HS-27A (cell line): ENCODE measurements at regions not wholly inside any gene's neighbourhood (a gene's known extent, or its start where the extent isn't known, plus 50 kb on each side); places are given as distances from the start of the nearest gene placed in this dataset.
"Not testable (repeated sequence)": the region's sequence is repeated elsewhere in the genome, so short reads cannot be mapped to it uniquely, and the experiment has no call there.

Source experiments
- DNase-seq: peaks from one replicate; pipeline ENCODE4 v3.0.0-alpha.2; 2012; ENCODE audit warnings: low read depth, missing footprints

DNA sequence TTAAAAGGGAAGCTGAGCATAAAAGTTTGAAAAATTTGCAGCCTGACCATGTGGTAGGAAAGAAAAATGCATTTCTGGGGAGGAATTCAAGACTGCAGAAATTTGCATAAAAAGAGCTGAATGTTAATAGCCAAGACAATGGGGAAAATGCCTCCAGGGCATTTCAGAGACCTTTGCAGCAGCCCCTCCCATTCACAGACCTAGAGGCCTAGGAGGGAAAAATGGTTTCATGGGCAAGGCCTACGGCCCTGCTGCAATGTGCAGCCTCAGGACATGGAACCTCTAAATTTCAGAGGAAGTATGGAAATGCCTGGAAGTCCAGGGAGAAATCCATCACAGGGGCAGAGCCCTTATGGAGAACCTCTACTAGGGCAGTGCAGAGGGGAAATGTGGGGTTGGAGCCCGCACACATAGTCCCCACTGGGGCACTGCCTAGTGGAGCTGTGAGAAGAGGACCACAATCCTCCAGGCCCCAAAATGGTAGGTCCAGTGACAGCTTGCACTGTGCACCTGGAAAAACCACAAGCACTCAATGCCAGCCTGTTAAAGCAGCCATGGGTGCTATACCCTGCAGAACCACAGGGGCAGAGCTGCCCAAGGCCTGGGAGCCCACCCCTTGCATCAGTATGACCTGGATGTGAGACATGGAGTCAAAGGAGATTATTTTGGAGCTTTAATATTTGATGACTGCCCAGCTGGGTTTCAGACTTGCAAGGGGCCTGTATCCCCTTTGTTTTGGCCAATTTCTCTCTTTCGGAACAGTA, 243.8 kb downstream of the DNAJB9 start:
- DNase-seq: no peak

DNA sequence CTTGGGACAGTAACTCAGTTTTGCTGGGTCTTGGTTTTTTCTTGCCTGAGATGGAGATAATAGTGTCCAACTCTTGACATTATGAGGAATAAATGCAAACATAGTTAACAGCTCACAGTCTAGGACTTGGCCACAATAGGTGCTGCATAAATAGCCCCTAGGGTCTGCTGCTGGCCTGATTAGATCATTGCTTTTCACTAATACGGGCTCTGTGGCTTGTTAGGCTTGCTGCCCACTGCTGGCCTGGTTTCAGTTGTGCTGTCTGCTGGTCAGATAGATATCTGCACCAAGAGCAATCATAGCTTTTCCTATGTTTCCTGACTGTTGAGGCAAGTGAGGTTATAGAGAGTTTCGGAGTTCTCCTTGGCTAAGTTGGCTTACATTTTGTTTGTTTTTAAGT, 246.1 kb downstream of the DNAJB9 start:
- no peak for DNase-seq

DNA sequence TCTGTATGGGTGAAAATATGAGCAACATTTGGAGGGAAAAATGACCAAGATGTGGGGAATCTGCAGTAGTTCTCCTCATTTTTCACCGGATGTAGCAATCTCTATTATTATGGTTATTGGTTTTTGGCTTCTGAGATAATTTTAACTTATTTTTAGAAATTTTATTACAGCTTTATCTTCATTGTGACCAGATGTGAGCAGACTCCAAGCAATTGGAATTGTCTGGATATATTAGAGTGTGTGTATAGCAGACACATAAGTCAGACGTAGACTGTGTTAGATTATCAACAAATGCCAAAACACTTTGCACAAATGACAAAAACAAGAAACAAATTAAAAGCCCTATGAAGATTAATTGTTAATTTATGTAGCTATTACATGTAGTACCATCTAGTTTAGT, 249.1 kb downstream of the DNAJB9 start:
- DNase-seq: no peak

DNA sequence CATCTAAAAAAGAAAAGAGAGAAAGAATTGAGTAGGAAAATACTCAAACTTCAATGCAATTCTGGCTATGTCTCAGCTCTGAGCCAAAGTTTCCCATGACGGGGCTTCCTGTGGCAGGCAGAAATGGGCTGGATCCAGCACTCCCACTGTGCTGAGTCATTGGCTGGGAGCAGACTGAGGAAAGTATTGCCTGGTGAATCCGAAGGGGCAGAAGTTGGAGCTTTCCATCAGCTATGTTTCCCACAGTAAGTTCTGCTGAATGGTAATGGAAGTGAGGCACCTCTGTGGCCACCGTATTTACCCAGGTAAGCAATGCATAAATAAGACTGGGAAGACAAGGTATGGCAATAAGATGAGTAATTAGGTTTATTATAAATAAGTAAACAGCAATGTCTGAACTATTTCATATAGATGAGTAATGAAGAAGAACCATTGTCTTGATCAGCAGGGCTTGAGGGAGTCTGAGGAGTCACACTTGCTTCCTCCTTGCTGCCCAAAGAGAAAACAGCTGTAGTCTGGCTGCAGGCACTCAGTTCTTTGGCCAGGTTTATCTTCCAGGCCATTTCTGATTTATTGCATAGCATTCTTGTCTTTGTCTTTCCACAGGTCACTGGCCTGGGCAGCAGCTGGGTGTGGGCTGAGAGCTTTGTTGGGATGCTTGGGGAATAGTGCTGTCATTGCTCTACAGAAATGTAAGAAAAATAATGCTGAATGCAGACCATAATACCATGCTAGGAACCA, 255.3 kb downstream of the DNAJB9 start:
- no peak for DNase-seq

DNA sequence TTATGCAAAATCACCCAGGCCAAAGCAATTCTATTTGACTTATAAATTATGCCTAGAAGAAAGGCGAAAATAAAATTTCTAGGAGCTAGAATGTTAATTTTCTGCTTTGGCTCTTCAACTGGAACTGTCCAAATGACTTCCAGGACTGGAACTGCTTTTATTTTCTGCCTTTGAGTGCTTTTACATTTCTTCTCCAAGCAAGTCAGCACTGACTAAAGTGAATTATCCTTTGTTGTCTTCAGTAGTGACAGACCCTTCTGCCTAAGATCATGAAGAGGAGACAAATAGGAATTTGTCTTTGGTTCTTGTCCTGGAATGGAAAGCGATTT, 255.9 kb downstream of the DNAJB9 start:
- DNase-seq: no peak

DNA sequence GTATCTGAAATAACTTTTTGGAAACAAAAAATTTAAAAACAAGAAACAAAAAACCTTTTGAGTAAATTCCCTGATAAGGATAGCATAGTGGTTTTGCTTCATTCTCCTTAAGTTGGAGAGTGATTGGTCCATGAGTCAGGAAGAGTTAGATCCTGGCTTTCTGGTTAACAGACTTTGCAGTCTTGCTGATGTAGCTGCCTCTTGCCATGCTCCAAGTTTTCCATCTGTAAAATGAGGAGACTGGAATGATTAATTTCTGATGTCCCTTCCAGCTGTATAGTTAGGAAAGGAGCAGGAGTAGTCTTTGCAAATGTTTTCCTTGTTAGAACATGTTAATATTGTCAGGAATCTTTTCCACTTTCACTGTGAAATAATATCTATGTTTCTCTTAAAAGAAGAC, 266.6 kb downstream of the DNAJB9 start:
- DNase-seq: no peak

DNA sequence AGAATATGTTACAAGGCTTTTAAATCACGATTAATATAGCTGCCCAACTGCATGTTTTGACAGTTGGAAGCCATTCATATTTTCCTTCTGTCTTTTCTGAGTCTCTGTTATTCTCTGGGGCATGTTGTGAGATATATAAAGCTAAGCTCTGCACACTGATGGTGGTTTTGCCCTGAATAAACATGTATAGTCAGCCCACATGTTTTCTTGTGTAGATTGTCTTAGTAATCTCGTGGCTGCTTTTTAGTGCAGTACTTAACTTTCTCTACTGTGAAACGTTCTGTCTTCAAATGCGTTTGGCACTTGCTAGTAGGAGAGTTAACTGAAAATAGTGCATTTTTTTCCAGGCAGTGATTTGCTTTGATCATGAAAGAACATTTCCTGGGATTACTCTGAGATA, 268.5 kb downstream of the DNAJB9 start:
- no peak for DNase-seq

DNA sequence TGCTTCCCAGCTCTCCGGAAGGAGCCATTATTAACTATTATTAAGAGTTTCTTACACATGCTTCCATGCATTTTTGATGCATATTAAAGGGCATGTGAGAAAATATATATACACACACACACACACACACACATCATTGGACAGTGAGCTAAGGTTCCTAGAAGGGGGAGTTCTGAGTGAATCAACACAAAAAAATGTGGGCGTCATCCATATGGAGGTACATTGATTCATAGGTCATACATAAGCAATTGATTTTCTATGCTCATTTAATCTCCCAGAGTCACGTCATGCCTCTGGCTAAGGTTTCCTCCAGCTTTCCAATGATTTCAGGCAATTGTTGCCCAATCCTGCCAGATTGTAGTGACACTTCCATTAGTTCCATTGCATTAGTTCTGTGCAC, 269.4 kb downstream of the DNAJB9 start:
- no peak for DNase-seq

DNA sequence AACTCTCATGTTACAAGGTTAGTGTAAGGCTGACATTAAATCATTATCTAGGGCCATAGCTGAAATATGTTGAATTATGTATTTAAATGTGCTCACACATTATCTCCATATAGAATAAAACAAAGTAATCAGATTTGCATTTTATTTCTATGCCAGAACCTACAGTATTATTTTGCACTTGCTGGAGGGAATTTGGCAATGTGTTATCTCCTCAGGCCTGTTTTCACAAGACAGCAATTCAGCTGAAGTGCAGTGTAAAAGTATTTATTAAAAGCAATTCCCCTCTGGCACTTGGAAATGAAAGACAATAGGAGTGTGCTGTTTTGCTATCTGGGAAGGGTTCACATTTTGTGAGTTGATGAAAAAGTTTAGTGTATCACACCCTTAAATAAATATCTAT, 276.3 kb downstream of the DNAJB9 start:
- no peak for DNase-seq

DNA sequence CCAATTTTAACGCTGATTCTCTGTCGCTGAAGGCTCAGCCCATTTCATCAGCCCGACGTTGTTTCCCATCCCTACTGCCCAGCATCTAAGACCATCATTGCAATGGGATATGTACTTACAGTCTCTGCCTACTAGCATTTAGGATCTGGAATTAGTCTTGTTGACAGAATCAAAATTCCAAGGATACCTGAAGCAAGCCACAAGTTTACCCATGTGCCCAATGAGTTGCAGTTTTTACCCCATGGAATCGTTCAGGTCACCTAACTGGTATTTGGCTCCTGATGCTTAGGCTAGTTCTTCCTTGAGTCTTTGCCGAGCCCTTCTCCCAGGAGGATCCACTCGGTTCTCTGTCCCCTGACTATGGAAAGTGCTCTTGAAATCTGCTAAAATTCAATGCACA, 276.8 kb downstream of the DNAJB9 start:
- DNase-seq: no peak

DNA sequence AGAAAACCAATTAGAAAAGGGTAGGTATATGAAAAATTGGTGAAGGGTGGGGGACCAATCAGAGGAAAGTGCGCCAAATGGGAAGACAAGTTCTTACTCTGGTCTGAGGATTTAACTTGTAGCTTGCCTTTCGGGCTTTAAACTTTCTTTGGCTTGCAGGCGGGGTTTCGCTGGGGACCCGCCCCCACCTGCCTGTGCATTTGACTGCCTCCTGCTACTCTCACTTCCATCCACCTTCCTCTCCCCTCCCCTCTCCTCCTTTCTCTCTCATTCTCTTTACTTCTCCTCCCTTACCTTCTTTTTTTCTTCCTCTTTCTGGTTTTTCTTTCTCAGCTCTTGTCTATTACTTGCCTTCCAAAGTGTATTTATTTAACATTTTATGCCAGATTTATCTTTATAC, 278.8 kb downstream of the DNAJB9 start:
- DNase-seq: no peak

DNA sequence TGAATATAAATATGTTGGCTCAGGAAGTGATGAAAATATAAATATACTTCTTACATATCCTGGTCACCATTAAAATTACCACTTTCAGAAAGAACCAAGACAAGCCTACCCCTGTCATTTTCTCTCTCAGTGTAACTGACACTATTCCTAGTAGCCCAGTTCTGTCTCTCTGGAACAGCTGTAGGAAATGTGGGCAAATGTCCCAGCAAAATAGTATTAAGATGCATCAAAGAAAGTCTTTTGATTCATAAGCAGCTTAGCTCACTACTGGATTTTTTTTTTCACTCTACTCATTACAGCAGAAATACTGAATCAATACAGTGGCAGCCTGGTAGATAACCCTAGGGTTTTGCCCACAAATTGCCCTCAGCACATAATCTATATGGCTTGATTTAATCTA, 290.9 kb downstream of the DNAJB9 start:
- DNase-seq: no peak

DNA sequence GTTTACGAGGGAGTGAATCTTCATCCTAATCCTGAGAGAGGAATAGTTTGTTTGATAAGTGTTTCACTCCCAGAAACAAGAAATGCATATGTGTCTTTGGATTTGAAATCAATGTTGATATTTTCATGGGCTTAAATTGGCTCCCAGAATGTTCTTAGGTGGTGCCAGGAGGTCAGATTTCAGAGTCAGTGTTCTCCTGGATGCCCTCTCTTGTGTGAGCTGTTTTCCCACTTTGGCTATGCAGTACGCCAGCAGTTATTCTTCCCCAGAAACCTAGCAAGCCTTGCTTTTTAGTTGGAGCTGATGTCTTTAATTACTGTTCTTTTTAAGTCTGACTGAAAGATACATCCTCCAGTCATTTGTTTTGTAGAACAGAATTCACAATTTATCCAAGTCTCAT, 291.4 kb downstream of the DNAJB9 start:
- no peak for DNase-seq

DNA sequence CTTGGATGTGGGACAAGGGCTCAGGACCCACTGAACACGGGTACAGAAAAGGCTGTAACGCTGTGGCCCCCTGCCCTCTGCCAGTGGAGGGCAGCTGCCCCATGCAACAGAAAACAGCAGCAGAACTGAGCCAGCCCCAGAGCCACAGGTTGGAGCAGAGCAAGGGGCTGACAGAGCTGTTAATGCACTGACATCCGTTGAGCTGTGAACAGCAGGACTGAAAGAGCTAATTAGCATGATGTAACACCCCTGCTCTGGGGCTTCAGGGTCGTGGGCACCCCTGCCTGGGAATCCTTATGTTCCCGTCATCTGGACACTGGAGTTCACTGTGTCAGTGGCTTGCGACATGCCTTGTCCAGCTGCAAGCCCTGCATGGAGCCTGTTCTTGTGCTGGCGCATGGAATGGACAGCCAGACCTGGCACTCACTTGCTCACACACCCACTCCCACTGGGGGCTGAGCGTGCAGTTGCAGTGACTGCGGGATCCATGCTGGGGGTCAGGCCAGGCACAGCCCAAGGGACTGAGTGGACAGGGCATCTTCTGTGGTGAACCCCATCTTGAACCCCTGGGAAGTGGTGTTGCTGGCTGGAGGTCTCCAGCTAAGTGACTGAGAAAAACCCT, 293.7 kb downstream of the DNAJB9 start:
- DNase-seq: no peak

DNA sequence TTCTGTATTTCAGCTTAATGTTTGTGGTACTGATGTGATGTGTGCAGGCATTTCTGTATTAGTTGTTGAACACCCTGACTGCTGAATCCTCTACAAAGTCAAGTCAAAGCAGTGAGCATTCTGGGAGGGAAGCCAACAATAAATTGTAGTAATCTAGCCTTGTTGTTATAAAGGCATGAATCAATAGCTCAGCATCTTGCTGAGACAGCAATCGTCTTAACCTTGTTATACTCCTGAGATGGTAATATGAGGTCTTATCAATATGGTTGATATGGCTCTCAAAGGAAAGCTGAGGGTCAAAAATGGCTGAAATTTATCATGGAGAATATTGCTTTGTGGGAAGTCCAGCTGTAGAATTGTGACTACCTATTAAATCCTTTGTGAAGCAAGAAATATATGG, 299.4 kb downstream of the DNAJB9 start:
- no peak for DNase-seq

DNA sequence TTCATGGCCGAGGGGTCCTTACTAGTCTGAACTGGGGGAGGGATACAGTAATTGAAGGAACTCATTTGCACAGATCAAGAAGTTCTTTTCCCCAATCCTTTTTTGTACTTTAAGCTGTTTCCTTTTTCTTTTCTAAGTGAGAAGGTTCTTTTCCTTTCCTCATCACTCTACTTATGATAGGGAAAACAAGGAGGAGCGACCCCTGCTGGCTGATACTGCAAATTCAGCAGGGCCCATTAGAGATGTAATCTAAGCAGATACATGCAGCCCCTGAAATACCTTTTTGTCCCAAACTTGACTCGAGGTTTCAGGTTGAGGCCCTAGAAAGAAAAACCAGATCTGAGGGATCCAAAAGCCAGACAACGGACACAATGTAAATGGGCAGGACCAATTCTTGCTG, 305.5 kb downstream of the DNAJB9 start:
- DNase-seq: no peak

DNA sequence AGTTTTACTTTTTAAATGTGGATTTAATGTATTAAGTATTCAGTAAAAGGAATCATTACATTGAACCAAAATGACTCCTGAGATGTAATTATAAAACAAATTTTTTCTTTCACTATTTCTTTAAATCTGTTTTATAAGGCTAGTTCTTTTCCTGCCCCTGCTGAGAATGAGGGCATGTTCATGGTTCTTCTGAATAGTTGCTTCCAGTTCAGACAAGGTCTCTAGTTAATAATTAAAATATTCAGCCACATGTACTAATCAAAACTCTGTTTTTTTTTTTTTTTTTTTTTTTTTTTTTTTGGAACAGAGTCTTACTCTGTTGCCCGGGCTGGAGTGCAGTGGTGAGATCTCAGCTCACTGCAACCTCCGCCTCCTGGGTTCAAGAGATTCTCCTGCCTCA, 321.2 kb downstream of the DNAJB9 start:
- no peak for DNase-seq

DNA sequence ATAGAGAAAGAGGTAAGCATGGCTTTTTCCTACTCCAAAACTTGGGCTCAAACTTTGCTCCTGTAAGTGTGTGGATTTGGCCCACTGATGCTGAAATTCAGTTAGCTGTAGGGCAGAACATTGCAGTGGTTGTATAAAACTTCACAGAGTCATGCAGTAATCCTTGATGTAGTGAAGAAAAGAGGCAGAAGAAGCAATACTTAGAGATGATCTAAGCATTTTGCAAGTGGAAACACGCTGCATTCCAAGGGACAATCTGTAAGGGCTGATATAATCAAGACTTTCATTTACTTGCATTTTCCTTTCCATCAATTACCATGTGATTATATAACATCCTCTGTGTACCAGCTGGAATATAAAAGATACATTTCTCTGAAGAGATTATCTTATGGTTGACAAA, 338.8 kb downstream of the DNAJB9 start:
- no peak for DNase-seq

DNA sequence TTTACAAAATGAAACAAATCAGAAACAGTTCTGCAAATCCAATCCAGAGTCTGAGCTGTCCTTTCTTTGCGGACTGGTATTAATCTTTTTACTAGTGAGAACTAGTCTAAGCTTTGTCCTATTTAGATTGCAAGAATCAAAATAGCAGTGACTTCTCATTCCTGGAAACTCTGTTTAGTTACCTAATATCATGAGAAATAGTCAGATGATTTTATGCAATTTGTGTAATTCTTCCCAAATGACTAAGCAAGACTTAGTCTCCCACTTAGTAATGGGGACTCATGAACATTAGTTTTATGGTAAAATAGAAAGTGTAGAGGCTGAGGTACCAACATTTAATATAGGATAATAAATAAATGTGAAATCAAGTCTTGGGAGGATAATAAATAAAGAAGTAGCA, 341.3 kb downstream of the DNAJB9 start:
- no peak for DNase-seq

DNA sequence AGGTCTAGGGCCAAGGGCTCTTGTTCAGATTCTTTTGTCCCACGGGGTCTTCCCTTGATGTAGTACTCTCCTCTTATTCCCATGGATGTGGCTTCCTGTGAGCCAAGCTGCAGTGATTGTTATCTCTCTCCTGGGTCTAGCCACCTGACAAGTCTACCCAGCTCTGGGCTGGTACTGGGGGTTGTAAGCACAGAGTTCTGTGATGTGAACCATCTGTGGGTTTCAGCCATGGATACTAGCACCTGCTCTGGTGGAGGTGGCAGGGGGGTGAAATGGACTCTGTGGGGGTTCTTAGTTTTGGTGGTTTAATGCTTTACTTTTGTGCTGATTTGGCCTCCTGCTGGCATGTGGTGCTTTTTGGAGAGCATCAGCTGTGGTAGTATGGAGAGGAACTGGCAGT, 350.8 kb downstream of the DNAJB9 start:
- DNase-seq: no peak

DNA sequence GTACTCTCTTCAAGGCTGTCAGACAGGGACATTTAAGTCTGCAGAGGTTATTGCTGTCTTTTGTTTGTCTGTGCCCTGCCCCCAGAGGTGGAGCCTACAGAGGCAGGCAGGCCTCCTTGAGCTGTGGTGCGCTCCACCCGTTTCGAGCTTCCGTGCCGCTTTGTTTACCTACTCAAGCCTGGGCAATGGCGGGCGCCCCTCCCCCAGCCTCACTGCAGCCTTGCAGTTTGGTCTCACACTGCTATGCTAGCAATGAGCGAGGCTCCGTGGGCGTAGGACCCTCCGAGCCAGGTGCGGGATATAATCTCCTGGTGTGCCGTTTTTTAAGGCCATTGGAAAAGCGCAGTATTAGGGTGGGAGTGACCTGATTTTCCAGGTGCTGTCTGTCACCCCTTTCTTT, 373.4 kb downstream of the DNAJB9 start:
- not testable (repeated sequence) for DNase-seq

DNA sequence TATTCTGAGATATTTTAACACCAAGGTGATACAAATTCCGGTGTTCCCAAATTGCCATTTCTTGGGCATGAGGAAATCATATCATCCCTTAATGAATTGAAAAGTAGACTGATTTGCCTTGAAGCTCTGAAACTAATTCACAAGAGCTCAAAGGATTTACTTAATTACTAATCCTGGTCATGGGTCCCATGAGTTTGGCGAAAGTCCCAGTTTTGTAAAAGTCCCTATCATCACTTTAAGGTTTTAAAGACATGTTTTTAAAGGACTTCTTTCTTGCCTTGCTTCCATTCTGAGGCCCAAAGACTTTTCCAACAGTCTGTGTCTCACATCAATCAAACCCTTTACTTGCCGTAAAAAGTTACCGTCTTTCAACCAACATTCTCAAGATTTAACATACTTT, 377.9 kb downstream of the DNAJB9 start:
- DNase-seq: no peak

DNA sequence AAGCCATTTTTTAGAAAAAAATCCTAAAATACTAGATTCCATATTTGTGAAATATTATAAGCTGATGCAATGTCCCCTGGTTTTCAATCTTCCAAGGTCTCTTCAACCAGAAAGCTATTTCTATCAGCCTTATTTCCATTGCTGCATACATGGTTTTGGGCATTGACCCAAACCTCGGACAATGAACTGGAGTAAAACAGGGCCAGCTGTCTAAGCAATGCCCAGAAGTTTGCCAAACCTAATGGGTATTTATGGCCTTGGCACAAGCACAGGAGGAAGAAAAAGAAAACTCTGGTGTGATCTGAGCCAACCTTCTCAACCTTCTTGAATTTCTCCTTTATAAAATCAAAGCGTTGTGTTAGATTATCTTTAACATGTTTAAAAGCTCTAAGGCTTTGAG, 402.3 kb downstream of the DNAJB9 start:
- no peak for DNase-seq

DNA sequence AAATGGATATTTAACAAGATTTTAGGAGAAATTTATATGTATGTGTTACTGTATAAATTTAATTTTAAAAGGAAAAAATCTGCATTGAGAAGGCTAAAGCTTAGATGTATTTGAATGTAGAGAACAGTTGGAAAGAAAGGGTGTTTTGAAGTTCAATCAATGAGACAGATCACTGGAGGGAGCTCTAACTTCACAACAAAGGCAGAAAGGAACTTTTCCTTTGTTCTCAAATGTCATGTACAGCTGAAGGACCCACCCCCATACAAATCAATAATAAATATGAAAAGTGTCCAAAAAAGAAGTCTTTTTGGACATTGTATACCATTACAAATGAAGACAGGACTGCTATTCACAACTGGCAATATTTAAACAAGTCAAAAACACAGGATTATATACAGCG, 403.4 kb downstream of the DNAJB9 start:
- DNase-seq: no peak
